Amygdala (tissue), 56 donors: ENCODE measurements at regions not wholly inside any gene's neighbourhood (a gene's known extent, or its start where the extent isn't known, plus 50 kb on each side); places are given as distances from the start of the nearest gene placed in this dataset.
A peak's percentile ranks its signal among the peaks of the same experiment; 100 is the strongest.

Experiments
- DNase-seq, 56 donors: peaks; one replicate each; lab custom pipeline; 2025; lab: John Stamatoyannopoulos, UW

GRCh38 chr2:23114299-23114698 is 270.7 kb upstream of the KLHL29 start:
- no peak for DNase-seq

GRCh38 chr2:23118313-23118712 is 266.7 kb upstream of the KLHL29 start:
- no peak for DNase-seq

GRCh38 chr2:23118894-23119293 is 266.1 kb upstream of the KLHL29 start:
- no peak for DNase-seq

GRCh38 chr2:23120161-23120560 is 264.8 kb upstream of the KLHL29 start:
- no peak for DNase-seq

- DNase-seq = no peak
Observed at GRCh38 chr2:23121968-23122648, 262.9 kb upstream of the KLHL29 start.

GRCh38 chr2:23122681-23123215 is 262.2 kb upstream of the KLHL29 start:
- no peak for DNase-seq

GRCh38 chr2:23123686-23124085 is 261.3 kb upstream of the KLHL29 start:
- DNase-seq = no peak

- DNase-seq = no peak
Observed at GRCh38 chr2:23124214-23124750, 260.7 kb upstream of the KLHL29 start.

GRCh38 chr2:23127465-23127864 is 257.5 kb upstream of the KLHL29 start:
- no peak for DNase-seq

GRCh38 chr2:23128684-23129292 is 256.2 kb upstream of the KLHL29 start:
- DNase-seq = no peak

- no peak for DNase-seq
Observed at GRCh38 chr2:23131066-23131575, 253.9 kb upstream of the KLHL29 start.

- no peak for DNase-seq
Observed at GRCh38 chr2:23132000-23132399, 253.0 kb upstream of the KLHL29 start.

GRCh38 chr2:23132823-23133595 is 252.0 kb upstream of the KLHL29 start:
- no peak for DNase-seq

GRCh38 chr2:23134726-23135125 is 250.3 kb upstream of the KLHL29 start:
- no peak for DNase-seq

- DNase-seq = peak in 36 of 56 donors; percentile 1 to 77 (median 18)
Observed at GRCh38 chr2:23135481-23136100, 249.4 kb upstream of the KLHL29 start.

GRCh38 chr2:23137166-23137565 is 247.8 kb upstream of the KLHL29 start:
- DNase-seq = no peak

- DNase-seq = no peak
Observed at GRCh38 chr2:23138701-23139100, 246.3 kb upstream of the KLHL29 start.

GRCh38 chr2:23145460-23145859 is 239.5 kb upstream of the KLHL29 start:
- no peak for DNase-seq

GRCh38 chr2:23146011-23146410 is 239.0 kb upstream of the KLHL29 start:
- no peak for DNase-seq

- DNase-seq = no peak
Observed at GRCh38 chr2:23148342-23148741, 236.6 kb upstream of the KLHL29 start.
